T-helper 1 cell treated with Interleukin-12 subunit alpha and Interleukin-12 subunit beta and Interleukin-4 antibody, amounts not matched to agents 30 ng/mL and 1 ng/mL, for 36 hours (primary cell): ENCODE measurements at regions not wholly inside any gene's neighbourhood (a gene's known extent, or its start where the extent isn't known, plus 50 kb on each side); places are given as distances from the start of the nearest gene placed in this dataset.
"Not testable (repeated sequence)": the region's sequence is repeated elsewhere in the genome, so short reads cannot be mapped to it uniquely, and the experiment has no call there.

Experiments used
- intact Hi-C: fragments of 100-400 bp; cut with micrococcal nuclease; formaldehyde crosslinking; loops from one replicate; pipeline ENCODE4 v1.15.1; 2024

DNA sequence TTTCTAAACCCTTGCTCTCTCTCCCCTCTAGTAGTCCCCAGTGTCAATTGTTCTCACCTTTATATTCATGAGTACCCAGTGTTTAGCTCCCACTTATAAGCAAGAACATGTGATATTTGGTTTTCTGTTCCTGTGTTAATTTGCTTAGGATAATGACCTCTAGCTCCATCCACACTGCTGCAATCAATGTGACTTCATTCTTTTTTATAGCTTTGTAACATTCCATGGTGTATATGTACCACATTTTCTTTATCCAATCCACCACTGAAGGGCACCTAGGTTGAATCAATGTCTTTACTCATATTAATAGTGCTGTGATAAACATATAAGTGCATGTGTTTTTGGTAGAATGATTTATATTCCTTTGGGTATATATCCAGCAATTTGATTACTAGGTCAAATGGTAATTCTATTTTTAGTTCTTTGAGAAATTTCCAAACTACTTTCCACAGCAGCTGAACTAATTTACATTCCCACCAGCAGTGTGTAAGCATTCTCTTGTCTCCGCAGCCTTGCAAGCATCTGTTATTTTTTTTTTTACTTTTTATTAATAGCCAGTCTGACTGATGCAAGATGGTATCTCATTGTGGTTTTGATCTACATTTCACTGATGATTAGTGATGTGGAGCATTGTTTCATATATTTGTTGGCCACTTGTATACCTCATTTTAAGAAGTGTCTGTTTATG is 277.8 kb downstream of the LTN1 start:
- intact Hi-C loops = no loop called here

DNA sequence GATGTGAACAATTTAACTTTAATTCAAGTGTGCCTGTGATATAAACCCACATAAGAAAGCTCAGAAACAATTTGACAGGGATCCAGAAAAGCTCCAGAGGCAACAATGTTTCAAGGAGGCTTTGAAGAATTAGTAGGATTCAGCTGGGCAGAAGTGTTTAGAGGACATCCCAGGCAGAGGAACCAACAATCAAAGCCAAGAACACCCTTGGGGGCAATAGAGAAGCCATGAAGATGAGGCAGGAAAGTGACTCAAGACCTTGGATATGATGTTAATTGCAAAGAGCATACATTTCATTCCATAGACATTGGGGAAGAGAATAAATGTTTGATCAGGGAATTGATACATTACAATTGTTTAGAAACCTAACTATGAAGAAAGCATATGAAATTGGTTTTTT is 280.3 kb downstream of the LTN1 start:
- intact Hi-C loops = no loop called here

DNA sequence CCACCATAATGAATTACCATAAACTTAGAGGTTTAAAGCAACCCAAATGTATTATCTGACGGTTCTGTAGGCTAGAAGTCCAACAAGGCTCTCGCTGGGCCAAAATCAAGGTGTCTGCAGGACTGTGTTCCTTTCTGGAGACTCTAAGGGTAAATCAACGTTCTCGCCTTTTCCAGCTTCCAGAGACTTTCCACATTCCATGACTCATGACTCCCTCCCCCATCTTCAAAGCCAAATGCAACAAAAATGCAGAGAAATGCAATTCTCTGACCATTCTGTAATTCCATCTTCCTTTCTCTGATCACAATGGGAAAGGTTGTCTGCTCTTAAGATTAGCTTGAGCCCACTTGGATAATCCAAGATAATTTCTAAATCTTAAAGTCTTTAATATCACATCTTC is 287.1 kb downstream of the LTN1 start:
- intact Hi-C loops = no loop called here

DNA sequence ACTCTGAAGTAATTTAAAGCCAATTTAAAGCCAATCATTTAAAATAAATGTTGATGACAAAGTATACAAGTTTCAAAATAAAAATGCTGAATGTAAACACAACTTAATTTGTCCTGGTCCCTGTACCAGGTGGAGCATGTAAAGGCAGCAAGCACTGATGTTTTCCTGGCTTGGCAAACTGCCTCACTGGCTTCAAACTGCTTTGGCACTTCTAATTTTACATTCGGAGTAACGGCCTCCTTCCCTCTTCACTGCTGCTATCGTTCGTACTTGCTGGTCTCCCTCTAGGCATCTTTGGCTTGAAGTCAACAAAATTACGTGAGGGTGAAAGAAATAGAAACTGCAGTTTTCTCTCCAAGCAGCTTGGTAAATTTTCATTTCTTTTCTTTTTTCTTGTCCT is 287.9 kb downstream of the LTN1 start:
- intact Hi-C loops = no loop called here

DNA sequence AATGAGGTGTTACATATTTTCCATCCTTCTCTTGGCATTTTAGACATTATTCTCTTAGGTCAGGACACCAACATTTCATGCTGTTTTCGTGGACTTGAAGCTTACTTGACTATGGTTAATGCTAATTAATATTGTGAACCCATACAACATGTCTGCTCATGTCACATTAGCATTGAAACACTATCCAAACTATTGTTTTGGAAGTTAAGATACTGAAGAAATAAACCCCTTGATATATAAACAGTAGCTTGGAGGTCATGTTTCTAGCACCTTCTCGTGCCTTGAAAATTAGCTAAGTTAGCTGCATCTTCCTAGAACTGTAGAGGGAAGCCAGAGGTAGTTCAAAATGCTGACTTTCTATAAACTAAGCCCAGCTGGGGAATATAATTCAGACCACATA is 288.8 kb downstream of the LTN1 start:
- intact Hi-C loops = no loop called here

DNA sequence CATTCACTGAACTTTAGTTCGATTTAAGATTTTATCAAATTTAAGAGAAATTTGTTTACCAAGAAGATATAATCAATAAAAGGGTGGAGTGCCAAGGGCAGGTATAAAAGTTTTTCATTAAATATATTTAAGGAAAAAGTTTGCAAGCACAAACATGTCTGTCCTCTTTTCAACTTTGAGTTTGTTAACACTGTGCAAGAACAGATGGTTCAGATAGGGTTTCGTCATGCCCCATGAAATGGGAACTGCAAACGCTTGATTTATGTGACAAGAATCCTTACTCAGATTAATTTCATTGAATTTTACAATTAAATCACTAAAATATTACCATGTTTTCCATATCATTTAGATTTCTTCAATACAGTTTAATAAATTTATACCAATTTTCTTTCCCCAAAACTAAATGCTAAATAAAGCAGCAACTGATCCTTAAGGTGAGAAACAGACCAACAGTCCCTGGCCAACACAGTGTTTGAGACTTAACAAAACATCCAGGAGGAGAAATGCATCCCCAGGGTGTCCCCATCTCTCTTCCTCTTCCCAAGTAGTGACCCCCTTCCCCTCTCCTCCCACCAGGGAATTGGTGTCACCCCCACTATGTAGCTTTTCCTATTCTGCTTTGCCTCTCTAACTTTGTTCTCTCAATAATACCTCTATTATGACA is 292.9 kb downstream of the LTN1 start:
- intact Hi-C loops = no loop called here

DNA sequence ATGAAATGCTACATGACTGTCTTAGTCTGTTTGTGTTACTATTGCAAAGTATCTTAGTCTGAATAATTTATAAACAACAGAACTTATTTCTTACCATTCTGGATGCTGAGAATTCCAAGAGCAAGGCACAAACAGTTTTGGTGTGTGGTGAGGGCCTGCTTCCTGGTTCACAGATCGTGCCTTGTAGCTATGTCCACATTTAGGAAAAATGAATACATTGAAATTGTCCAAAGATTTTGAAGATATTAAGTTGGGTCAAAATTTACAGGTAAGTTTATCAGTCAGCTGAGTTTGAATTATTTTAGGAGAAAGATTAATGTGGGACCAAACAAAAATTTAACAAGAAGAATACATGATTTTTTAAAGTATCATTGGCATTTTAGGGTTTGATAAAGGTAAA is 293.5 kb downstream of the LTN1 start:
- intact Hi-C loops = no loop called here

DNA sequence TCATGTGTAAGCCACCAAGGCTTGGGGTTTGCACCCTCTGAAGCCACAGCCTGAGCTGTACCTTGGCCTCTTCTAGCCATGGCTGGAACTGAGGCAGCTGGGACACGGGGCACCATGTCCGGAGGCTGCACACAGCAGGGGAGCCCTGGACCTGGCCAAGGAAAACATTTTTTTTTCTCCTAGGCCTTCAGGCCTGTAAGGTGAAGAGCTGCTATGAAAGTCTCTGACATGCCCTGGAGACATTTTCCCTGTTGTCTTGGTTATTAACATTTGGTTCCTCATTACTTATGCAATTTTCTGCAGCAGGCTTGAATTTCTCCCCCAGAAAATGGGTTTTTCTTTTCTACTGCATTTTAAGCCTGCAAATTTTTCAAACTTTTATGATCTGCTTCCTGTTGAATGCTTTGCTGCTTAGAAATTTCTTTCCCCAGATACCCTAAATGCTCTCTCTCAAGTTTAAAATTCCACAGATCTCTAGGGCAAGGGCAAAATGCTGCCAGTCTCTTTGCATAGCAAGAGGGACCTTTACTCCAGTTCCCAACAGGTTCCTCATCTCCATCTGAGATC is 295.8 kb downstream of the LTN1 start:
- intact Hi-C loops = no loop called here

DNA sequence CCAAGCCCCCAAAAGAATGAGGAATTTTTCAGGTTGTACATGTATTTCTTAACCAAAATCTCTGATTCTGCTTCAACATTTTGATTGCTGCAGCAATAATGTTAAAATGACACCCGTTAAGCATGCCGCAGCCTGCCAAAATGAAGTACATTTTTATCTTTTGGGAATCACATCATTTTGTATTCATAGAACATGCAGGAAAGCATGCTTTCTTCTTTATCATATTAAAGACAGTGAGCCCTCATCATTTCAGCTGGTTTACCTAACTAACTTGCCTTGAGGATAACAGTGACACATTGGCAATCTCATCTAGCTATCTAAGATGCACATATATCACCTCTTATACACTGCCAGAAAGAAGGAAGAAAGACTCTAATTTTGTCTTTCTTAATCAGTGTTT is 299.2 kb downstream of the LTN1 start:
- intact Hi-C loops = no loop called here

DNA sequence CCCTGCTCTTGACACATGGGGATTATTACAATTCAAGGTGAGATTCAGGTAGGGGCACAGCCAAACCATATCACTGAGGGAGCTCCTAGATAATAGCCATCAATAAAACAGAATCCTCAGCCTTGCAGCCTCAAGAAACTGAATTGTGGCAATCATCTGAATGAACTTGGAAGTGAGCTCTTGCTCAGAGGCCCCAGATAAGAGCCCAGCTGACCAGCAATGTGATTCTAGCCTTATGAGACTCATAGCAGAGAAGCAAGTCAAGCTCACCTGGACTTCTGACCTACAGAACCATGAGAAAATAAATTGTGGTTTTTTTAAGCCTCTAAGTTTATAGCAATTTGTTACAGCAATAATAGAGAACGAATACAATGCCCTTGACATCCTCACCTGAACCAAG is 302.5 kb downstream of the LTN1 start:
- intact Hi-C loops = no loop called here

DNA sequence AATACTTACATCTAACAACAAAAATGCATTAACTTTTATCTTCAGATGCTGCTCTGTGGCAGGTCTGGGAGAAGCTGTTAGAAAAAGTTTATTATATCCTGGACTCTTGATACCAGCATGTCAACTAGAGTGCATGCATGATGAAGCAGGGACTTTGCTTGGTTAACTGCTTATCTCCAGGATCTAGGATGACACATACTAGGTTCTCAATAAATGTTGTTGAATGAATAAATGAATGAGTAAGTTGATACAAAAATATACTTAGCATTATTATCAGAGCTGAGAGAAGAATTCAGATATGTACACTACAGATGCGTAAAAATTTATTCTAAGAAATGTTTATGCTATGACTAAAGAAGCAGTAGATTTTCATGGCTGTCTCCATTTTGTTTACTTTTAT is 304.3 kb downstream of the LTN1 start:
- intact Hi-C loops = no loop called here

DNA sequence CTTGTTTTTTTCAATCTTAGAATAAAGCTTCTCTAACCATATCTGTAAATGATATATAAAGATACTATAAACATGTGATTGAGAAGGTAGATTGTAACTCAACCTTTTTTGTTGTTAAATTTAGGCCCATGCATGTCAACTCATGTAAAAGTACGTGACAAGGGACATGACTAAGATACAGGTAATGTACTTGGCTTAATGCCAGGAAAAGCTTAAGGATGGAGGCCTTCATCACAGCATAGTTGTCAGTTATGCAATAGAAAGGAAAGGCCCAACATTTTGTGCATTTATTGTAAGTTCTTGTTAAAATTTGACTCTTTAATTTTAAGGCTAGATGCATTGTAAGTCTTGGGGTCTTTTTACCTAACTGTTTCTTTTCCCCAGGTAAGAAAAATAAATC is 305.1 kb downstream of the LTN1 start:
- intact Hi-C loops = no loop called here

DNA sequence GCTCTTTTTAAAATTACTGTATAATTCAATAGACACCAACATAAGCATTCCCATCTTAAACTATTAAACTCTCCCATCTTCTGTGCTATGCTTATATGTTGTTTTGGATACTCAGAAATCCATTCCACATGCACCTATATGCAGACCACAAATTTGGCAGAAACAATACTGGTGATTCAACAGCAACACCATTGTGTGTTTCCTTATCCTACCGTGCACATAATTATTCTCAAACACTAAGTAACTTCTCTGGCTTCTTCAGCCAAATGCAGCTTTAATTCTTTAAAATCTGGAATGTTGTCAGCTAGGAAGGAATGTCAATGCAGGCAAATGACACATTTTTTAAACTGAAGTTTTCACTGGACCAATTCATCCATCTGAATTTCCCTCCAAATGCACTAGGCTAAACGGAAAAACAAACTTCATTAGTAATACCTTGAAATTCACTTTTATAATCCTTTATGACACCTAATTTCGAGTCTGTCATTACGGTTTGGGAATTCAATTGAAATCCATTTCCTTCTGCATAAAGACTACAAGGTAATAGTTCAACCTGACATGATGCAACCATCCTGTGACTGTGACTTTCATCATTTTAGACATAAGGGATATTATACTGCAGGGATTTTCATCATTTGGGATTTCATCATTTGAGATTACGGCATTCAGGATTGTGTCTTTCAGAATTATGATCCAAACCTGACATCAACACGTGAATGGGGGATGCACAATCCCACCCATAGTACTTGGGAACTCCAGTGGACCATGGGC is 308.5 kb downstream of the LTN1 start:
- intact Hi-C loops = no loop called here

DNA sequence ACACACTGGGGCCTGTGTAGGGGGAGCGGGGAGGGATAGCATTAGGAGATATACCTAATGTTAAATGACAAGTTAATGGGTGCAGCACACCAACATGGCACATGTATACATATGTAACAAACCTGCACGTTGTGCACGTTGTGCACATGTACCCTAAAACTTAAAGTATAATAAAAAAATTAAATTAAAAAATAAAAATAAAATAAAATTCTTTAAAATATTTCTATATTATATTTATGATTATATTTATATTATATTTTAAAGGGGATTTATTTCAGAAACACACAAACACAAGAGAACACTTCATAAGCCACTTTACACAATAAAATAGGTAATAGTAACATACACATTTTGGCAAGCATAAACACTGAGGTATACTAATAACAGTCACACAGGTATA is 309.8 kb downstream of the LTN1 start:
- intact Hi-C loops = not testable (repeated sequence)

DNA sequence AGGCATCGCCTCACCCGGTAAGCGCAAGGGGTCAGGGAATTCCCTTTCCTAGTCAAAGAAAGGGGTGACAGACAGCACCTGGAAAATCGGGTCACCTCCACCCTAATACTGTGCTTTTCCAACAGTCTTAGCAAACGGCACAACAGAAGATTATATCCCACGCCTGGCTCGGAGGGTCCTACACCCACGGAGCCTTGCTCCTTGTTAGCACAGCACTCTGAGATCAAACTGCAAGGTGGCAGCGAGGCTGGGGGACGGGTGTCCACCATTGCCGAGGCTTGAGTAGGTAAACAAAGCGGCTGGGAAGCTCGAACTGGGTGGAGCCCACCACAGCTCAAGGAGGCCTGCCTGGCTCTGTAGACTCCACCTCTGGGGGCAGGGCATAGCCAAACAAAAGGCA is 315.6 kb downstream of the LTN1 start:
- intact Hi-C loops = not testable (repeated sequence)

DNA sequence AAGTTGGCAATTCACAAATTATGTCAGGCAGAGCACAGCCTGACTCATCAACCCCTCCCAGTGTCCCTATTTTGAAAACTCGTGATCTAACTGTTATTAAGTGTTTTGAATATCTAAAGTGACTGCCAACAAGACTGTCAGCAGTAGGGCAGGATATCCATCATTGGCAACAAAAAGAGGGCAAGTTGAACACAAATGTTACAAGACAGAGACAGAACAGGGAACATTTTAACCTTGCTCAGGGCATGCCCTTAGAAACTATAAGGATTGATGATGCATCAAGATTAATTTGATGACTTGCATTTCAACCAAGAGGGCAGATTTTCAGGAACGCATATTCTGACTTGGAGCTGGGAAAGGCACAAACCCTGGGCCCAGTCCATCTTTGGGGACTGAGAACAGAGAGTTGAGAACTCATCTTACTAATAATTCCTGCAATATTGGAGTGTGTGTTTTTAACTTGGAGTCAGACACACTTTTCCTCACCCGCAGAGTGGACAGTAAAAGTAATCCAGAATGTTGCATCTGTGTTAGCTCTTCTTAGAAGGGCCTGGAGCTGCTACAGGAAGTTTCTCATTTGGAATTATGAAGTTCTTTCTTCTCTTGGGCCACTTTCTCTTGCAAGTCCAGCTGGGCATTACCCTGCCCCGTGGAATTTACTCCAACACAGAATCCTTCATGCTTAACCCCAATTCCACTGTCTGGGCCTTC is 317.2 kb downstream of the LTN1 start:
- intact Hi-C loops = no loop called here

DNA sequence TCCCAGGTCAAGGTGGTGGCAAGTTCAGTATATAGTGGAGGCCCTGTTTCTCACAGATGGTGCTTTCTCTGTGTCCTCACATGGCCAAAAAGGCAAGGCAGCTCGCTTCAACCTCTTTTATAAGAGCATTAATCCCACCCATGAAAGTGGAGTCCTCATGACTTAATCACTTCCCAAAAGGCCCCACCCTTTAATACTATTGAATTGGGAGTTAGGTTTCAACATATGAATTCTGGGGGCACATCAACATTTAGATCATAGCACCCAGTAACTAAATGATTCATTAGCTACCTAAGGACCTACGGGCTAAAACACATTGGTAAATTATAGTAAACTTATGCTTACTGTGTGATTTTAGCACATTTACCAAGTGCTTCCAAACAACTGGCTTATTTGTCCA is 317.9 kb downstream of the LTN1 start:
- intact Hi-C loops = no loop called here

DNA sequence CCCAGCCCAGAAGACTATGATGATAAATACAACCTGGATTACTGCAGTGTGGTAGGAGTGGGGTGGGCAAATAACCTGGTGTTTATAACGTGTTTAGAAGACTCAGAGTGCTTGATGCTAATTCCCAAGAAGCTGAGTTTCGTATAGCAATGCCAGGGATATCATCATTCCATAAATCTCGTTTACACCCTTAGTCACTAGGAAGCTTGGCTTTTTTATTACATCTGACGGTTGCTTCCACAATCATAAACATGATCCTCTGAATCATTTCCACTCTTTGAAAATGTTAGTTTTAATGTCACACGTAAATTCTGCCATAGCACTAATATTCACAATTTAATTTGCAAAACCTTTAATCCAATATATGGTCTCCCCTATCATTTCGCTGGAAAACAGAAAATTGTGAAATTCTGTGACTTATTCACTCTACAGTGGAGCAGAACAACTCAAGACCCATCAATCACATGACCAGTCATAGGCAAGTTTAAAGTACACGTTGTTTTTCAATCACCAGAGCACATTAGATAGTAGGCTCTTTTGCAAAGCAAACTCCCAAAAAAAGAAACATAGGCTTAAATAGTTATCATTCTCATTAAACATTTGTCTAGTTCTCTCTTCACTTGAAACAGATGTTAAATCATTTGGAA is 321.0 kb downstream of the LTN1 start:
- intact Hi-C loops = no loop called here

DNA sequence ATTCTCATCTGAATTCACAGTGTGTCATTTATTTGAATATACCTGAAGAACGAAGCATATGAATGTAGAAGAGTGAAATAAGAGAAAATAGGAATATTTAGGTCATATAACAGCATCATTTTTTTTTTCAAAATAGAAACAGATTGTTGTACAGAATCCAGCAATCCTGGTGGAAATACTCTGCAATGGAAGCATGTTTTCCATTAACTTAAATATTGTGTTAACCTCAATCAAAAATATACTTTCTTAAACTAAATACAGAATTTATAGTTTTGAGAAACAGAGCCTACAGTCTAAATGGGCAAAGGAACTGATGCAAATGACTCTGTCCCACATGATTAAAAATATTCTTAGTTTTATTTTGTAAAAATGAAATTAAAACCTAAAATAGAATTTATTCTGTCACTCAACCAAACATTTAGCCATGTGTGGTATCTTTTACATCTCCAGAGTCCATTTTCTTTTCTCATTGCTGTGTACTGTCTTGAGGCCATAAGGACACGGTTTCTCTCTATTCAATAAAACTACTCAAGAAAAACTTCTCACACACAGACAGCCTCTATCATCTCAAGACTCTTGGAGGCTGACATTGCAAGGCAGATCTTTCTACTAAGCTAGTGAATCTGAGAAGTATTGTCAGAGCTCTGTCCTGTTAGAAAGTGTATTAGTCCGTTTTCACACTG is 322.6 kb downstream of the LTN1 start:
- intact Hi-C loops = no loop called here

DNA sequence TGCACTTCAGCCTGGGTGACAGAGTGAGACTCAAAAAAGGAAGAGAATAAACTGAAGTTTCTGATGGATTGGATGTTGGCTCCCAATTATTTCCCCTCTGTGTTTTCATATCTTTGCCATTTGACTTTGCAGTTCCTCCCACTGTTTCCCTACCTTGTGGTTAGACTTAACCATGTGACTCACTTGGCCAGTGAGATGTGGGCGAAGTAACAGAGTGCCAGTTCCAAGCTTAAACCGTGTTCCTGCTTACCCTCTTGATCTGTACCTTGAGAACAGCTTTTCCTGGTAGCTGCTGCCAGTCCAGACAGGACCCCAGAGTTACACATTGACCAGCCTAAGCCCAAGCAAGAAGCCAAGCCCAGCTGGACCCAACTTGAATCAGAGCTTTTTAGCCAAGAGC is 323.4 kb downstream of the LTN1 start:
- intact Hi-C loops = no loop called here

DNA sequence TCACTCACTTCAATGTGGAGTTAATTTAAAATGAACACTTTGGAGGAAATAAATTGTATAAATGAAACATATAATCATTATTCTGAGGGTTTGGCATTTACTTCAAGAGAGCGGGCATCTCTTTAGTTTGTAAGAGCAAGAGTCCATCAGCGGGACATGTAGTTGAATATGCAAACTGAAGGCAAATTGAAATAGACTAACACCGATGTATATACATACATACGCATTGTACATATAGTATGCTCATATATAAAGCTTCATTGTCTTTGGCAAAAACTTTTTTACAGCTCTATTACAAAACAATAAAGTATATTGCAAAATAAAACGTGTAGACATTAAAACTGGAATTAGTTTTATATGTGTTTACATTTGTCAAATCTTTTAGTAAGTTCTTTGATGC is 328.9 kb downstream of the LTN1 start:
- intact Hi-C loops = no loop called here
